Gastroesophageal sphincter (tissue), 4 donors: ENCODE measurements at regions not wholly inside any gene's neighbourhood (a gene's known extent, or its start where the extent isn't known, plus 50 kb on each side); places are given as distances from the start of the nearest gene placed in this dataset.

Experiments used
- ATAC-seq: fragments of 150-250 bp; one replicate; pipeline ENCODE4 v1.9.1; 2016; ENCODE audit warnings: mild to moderate bottlenecking, moderate library complexity
- H3K27ac ChIP-seq, 4 donors: fragments of 200-600 bp; sonication (generic) in 3 of 4; 1 replicate in 3 of 4; 2 replicates in 1 of 4; pipeline ENCODE4 v1.5.1; 2016 to 2019
- H3K27me3 ChIP-seq: fragments of 200-600 bp; sonication (generic); one replicate; pipeline ENCODE4 v1.5.1; 2019
- H3K36me3 ChIP-seq, 2 donors: fragments of 200-600 bp; sonication (generic); one replicate each; pipeline ENCODE4 v1.5.1; 2019; ENCODE audit warnings: control low read depth in 1 of 2
- H3K4me1 ChIP-seq, 3 donors: fragments of 200-600 bp; sonication (generic); 1 replicate in 2 of 3; 2 replicates in 1 of 3; pipeline ENCODE4 v1.5.1; 2016 to 2019; ENCODE audit warnings: control low read depth in 2 of 3
- H3K4me3 ChIP-seq, 2 donors: fragments of 200-600 bp; sonication (generic); one replicate each; pipeline ENCODE4 v1.5.1; 2019; ENCODE audit warnings: mild to moderate bottlenecking in 1 of 2, moderate library complexity in 1 of 2
- H3K9me3 ChIP-seq, 3 donors: fragments of 200-600 bp; sonication (generic); one replicate each; pipeline ENCODE4 v1.5.1; 2017 to 2019; ENCODE audit warnings: control low read depth in 2 of 3
- EP300 ChIP-seq: sonication (generic); formaldehyde crosslinking; IDR thresholded peaks from one replicate; pipeline ENCODE4 v1.6.1; 2017; ENCODE audit warnings: antibody characterized with exemption, mild to moderate bottlenecking
- POLR2A ChIP-seq, 2 donors: fragments of 450-650 bp; IDR thresholded peaks; one replicate each; pipeline ENCODE4 v1.6.1; 2017; ENCODE audit warnings: antibody characterized with exemption in 2 of 2, mild to moderate bottlenecking in 2 of 2, moderate library complexity in 1 of 2
- POLR2AphosphoS5 ChIP-seq: sonication (generic); formaldehyde crosslinking; IDR thresholded peaks from one replicate; pipeline ENCODE4 v1.6.1; 2017; ENCODE audit warnings: antibody characterized with exemption
- WGBS, 2 donors: methylation state at CpG; one replicate each; pipeline ENCODE4 v1.1.5; 2018; ENCODE audit warnings: low coverage in 1 of 2; 5-methylcytosine and 5-hydroxymethylcytosine counted together
- TF ChIP-seq, protein P1 (sequence below), 4 experiments: fragments of 200-600 bp in 2 of 4; fragments of 450-650 bp in 2 of 4; sonication (generic) in 1 of 4; IDR thresholded peaks; one replicate each; pipeline ENCODE4 v1.5.1; 2017 to 2019; ENCODE audit warnings: antibody characterized with exemption in 4 of 4, mild to moderate bottlenecking in 2 of 4, moderate library complexity in 2 of 4

DNA sequence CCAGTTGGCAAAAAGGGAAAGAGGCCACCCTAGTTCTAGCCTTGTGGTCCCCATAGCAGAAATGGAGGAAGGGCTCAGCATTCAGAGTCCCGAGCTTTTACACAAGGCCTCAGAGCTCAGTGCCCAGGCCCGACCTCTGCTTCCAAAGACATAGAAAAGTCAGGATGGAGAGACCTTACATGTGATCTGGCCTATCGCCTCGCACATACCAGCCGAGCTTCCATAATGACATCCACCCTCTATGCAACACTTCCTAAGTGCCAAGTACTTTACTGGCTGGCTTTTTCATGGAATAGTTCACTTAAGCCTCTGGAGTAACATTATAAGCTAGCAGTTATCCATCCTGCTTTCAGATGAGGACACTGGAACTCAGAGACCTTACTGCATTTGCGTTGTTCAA lies 275.9 kb downstream of the FAM43A start:
- Histone ChIP-seq H3K4me3 (no peak overlapping the region), H3K4me1 (no peaks in the 10 kb centered on the region), H3K27me3 (peaks cover 5% of the 10 kb centered on the region), H3K36me3 (no peaks in the 10 kb centered on the region), H3K9me3 (no peaks in the 10 kb centered on the region), H3K27ac (no peak overlapping the region)
- ATAC-seq: no peak
- 87% methylated on average over 2 of the region's 6 CpGs; no CpG with 5 or more reads in 1 of the 2 donors for WGBS, 2 donors
- TF ChIP-seq, protein P1, sequence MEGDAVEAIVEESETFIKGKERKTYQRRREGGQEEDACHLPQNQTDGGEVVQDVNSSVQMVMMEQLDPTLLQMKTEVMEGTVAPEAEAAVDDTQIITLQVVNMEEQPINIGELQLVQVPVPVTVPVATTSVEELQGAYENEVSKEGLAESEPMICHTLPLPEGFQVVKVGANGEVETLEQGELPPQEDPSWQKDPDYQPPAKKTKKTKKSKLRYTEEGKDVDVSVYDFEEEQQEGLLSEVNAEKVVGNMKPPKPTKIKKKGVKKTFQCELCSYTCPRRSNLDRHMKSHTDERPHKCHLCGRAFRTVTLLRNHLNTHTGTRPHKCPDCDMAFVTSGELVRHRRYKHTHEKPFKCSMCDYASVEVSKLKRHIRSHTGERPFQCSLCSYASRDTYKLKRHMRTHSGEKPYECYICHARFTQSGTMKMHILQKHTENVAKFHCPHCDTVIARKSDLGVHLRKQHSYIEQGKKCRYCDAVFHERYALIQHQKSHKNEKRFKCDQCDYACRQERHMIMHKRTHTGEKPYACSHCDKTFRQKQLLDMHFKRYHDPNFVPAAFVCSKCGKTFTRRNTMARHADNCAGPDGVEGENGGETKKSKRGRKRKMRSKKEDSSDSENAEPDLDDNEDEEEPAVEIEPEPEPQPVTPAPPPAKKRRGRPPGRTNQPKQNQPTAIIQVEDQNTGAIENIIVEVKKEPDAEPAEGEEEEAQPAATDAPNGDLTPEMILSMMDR (IDR thresholded peaks at IDR 0.05): no peak
- no peak for TF ChIP-seq EP300
- no peak for TF ChIP-seq POLR2AphosphoS5
- no peak for TF ChIP-seq POLR2A (IDR thresholded peaks at IDR 0.05)

DNA sequence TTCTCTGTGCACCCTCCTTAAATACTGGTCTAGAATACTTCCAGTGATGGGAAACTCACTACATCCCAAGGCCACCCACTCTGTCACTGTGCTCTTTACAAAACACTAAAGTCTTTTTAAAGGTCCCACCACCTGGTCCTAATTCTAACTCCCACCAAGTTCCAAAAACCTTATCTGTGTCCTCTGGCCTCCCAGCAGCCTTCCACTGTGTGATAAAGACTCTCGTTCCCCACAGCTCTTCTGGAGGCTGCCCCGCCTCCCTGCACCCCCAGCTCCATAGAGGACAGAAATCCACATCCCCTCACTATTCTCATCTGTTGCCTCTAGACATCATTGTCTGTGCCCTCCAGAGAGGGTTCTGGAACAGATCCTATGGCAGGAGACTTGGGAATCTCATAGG lies 276.4 kb downstream of the FAM43A start:
- no peaks in the 10 kb centered on the region for H3K4me1 ChIP-seq
- H3K27ac ChIP-seq: no peak overlapping the region
- no peak for ATAC-seq
- peaks cover 5% of the 10 kb centered on the region for H3K27me3 ChIP-seq
- H3K36me3 ChIP-seq: no peaks in the 10 kb centered on the region
- TF ChIP-seq EP300 (no peak), POLR2A (IDR thresholded peaks at IDR 0.05) (no peak), POLR2AphosphoS5 (no peak)
- TF ChIP-seq, protein P1 (IDR thresholded peaks at IDR 0.05): no peak
- no peaks in the 10 kb centered on the region for H3K9me3 ChIP-seq
- H3K4me3 ChIP-seq: no peak overlapping the region
- 79% methylated on average over 2 of the region's 2 CpGs for WGBS, 2 donors

DNA sequence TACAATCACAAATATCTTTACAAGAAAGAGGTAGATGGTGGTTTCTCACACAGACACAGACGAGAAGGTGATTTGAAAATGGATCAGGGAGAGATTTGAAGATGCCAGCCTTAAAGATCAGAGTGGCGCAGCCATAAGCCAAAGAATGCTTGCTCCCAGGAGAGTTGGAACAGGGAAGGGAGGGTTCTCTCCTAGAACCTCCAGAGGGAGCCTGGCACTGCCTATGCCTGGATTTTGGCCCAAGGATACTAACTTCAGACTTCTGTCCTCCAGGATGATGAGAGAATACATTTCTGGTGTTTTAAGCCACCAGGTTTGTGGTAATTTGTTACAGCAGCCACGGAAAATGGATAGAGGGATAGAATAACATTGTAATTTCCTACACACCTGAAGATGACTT lies 279.1 kb downstream of the FAM43A start:
- TF ChIP-seq POLR2A (IDR thresholded peaks at IDR 0.05) (no peak), POLR2AphosphoS5 (no peak), EP300 (no peak)
- TF ChIP-seq, protein P1 (IDR thresholded peaks at IDR 0.05): no peak

DNA sequence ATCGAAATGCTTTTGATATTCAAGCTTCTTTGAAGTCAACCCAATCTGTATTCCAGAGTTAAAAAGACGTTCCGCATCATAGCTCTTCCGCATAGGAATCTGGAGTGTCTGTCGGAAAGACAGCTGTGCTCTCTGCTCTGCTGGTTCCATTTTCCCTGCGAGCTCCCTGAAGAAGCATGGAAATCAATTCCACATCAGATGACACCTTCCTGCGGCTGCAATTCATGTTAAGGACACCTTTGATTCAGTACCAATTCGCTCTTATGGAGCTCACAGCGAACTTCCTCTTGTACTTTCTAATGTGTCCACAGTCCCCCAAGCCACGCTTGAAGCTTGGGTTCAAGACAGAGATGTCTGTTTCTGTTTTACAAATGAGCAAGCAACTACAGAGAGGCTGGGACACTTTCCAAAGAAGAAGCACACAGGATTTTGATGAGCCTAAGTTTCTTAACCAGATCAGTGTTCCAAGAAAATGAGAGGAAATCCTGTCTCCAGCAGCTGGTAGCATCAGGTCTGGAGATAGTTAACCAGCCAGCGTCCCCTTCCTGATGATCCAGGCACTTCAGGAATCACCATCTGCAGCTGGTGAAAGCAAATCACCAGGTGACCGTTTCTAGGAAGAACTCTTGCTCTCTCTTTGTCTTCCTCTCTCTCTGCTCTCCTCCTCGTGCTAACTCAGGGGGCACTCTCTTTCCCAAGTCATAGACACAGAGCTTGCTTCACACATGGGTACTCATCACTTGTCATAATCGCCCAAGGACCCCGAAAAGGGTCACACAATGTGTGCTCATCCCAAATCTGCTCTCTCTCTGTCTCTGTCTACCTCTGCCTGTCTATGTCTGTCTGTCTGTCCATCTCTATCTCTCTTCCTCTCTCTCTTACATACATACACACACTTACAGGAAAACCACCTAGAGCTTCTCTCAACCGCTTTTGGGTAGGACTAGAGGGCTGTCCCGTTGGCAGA lies 281.8 kb downstream of the FAM43A start:
- Histone ChIP-seq H3K27ac (no peak overlapping the region), H3K4me1 (no peaks in the 10 kb centered on the region), H3K9me3 (peaks cover 0 to 6% (median 0%) of the 10 kb centered on the region in 3 donors), H3K4me3 (no peak overlapping the region), H3K36me3 (no peaks in the 10 kb centered on the region), H3K27me3 (peaks cover 8% of the 10 kb centered on the region)
- no peak for ATAC-seq
- WGBS, 2 donors: 28 to 49% methylated on average over 12 to 15 of the region's 17 CpGs
- TF ChIP-seq POLR2A (IDR thresholded peaks at IDR 0.05) (no peak), EP300 (no peak), POLR2AphosphoS5 (no peak)
- TF ChIP-seq, protein P1 (IDR thresholded peaks at IDR 0.05): peak in 1 of 4 experiments; percentile 10

More for the DNA sequence above, 279.1 kb downstream of the FAM43A start:
- Histone ChIP-seq H3K36me3 (no peaks in the 10 kb centered on the region), H3K9me3 (peaks cover 0 to 1% (median 0%) of the 10 kb centered on the region in 3 donors), H3K27me3 (peaks cover 8% of the 10 kb centered on the region), H3K4me3 (no peak overlapping the region), H3K27ac (no peak overlapping the region), H3K4me1 (no peaks in the 10 kb centered on the region)
- no peak for ATAC-seq
- 95 to 100% methylated on average over 2 to 3 of the region's 3 CpGs for WGBS, 2 donors

DNA sequence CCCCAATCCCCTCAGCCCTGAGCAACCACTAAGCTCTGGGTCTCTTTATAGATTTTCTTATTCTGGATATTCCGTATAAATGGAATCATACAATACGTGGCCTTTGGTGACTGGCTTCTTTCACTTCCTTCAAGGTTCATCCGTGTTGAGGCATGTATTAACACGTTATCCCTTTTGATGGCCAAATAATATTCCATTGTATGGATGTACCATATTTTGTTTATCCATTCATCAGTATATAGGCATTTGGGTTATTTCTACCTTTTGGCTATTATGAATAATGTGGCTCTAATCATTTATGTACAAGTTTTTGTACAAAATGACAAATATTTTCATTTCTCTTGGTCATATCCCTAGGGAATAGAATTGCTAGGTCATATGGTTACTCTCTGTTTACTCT lies 284.4 kb downstream of the FAM43A start:
- 94% methylated on average over 4 of the region's 4 CpGs for WGBS, 2 donors
- Histone ChIP-seq H3K9me3 (peaks cover 0 to 6% (median 0%) of the 10 kb centered on the region in 3 donors), H3K27me3 (peaks cover 8% of the 10 kb centered on the region), H3K4me1 (no peaks in the 10 kb centered on the region), H3K4me3 (no peak overlapping the region), H3K27ac (no peak overlapping the region), H3K36me3 (no peaks in the 10 kb centered on the region)
- no peak for ATAC-seq
- TF ChIP-seq POLR2AphosphoS5: no peak
- TF ChIP-seq, protein P1 (IDR thresholded peaks at IDR 0.05): no peak
- no peak for TF ChIP-seq EP300
- TF ChIP-seq POLR2A (IDR thresholded peaks at IDR 0.05): no peak
